ENCODE measurements at regions not wholly inside any gene's neighbourhood (a gene's known extent, or its start where the extent isn't known, plus 50 kb on each side); places are given as distances from the start of the nearest gene placed in this dataset.

DNA sequence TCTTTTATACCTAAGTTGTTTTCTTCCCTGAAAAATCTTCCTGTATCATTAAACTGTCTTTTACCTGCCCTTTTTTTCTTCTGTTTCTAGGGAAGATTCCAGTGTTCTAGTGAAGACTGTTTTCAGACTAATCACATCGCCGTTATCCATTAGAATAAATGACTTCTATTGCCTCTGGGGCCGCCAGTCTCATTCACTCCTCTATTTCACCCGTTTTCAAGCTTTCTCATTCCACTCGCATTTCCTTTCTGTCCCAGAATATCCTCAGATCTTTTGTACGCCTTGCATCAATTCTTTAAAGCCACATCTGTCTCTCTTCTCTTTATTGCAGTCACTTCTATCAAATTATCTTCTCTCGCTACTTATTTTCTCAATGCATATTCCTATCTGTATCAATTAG lies 1035.6 kb upstream of the MIR17HG start:
- POLR2A ChIA-PET (ENCODE audit: unreplicated experiment) = no interaction called here
- no peaks in the 10 kb centered on the region for H3K4me1 ChIP-seq (replicated peaks; ENCODE audit: insufficient read depth)
- intact Hi-C loops (cut with micrococcal nuclease; ENCODE audit: unreplicated experiment) = no loop called here
- no peaks in the 10 kb centered on the region for H3K79me2 ChIP-seq (ENCODE audit: low read depth)
- no peaks in the 10 kb centered on the region for H3F3A ChIP-seq (ENCODE audit: insufficient read depth, low read depth)
- no peaks in the 10 kb centered on the region for H3K36me3 ChIP-seq (ENCODE audit: low read depth)
- H3K9me3 ChIP-seq (ENCODE audit: insufficient read depth, low read depth) = no peaks in the 10 kb centered on the region
- CTCF ChIA-PET = no interaction called here
- DNase-seq = no peak
- H3K27ac ChIP-seq = no peak overlapping the region
- no peak overlapping the region for H2AFZ ChIP-seq
- no peaks in the 10 kb centered on the region for H3K9me2 ChIP-seq (ENCODE audit: insufficient read depth)
- TF ChIP-seq, protein P1, sequence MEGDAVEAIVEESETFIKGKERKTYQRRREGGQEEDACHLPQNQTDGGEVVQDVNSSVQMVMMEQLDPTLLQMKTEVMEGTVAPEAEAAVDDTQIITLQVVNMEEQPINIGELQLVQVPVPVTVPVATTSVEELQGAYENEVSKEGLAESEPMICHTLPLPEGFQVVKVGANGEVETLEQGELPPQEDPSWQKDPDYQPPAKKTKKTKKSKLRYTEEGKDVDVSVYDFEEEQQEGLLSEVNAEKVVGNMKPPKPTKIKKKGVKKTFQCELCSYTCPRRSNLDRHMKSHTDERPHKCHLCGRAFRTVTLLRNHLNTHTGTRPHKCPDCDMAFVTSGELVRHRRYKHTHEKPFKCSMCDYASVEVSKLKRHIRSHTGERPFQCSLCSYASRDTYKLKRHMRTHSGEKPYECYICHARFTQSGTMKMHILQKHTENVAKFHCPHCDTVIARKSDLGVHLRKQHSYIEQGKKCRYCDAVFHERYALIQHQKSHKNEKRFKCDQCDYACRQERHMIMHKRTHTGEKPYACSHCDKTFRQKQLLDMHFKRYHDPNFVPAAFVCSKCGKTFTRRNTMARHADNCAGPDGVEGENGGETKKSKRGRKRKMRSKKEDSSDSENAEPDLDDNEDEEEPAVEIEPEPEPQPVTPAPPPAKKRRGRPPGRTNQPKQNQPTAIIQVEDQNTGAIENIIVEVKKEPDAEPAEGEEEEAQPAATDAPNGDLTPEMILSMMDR (conservative IDR thresholded peaks at IDR 0.05) = no peak
- TF ChIP-seq EZH2 (IDR thresholded peaks at IDR 0.05; ENCODE audit: low read depth) = no peak
- BruUV-seq (replicated peaks) = no TSS peak
- H3K27me3 ChIP-seq (ENCODE audit: insufficient read depth, low read depth) = no peaks in the 10 kb centered on the region
- no peak overlapping the region for H3K4me2 ChIP-seq
- no peak overlapping the region for H3K4me3 ChIP-seq
- H4K20me1 ChIP-seq (ENCODE audit: insufficient read depth) = no peaks in the 10 kb centered on the region

- Histone ChIP-seq H3K9me3 (ENCODE audit: insufficient read depth, low read depth) (no peaks in the 10 kb centered on the region), H3K36me3 (ENCODE audit: low read depth) (no peaks in the 10 kb centered on the region), H3K27me3 (ENCODE audit: insufficient read depth, low read depth) (no peaks in the 10 kb centered on the region), H3K9me2 (ENCODE audit: insufficient read depth) (no peaks in the 10 kb centered on the region), H3K4me2 (no peak overlapping the region), H2AFZ (no peak overlapping the region), H4K20me1 (ENCODE audit: insufficient read depth) (no peaks in the 10 kb centered on the region), H3F3A (ENCODE audit: insufficient read depth, low read depth) (no peaks in the 10 kb centered on the region), H3K27ac (no peak overlapping the region), H3K79me2 (ENCODE audit: low read depth) (no peaks in the 10 kb centered on the region), H3K4me1 (replicated peaks; ENCODE audit: insufficient read depth) (no peaks in the 10 kb centered on the region), H3K4me3 (no peak overlapping the region)
- intact Hi-C loops (cut with micrococcal nuclease; ENCODE audit: unreplicated experiment) = no loop called here
- no peak for DNase-seq
- TF ChIP-seq EZH2 (IDR thresholded peaks at IDR 0.05; ENCODE audit: low read depth) = no peak
- TF ChIP-seq, protein P1 (conservative IDR thresholded peaks at IDR 0.05) = no peak
- BruUV-seq (replicated peaks) = no TSS peak
- CTCF ChIA-PET = no interaction called here
- POLR2A ChIA-PET (ENCODE audit: unreplicated experiment) = no interaction called here
Measured at GRCh38 chr13:90315061-90315460, 1032.4 kb upstream of the MIR17HG start.

DNA sequence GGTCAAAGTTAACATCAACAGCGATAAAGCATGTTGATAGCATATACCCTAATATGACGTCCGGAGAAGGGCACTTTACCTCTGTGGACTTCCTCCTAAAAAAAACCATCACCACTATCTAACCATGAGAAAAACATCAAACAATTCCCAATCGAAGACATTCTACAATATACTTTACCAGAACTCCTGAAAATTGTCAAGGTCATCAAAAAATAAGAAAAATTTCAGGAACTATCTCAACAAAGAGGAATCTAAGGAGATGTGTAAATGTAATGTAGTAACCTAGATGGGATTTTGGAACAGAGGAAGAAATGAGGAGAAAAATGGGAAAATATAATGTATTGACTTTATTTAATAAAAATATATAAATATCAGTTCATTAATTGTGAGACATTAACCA lies 1026.8 kb upstream of the MIR17HG start:
- no peak for DNase-seq
- H3K36me3 ChIP-seq (ENCODE audit: low read depth) = no peaks in the 10 kb centered on the region
- no peaks in the 10 kb centered on the region for H3K9me2 ChIP-seq (ENCODE audit: insufficient read depth)
- CTCF ChIA-PET = no interaction called here
- intact Hi-C loops (cut with micrococcal nuclease; ENCODE audit: unreplicated experiment) = no loop called here
- TF ChIP-seq EZH2 (IDR thresholded peaks at IDR 0.05; ENCODE audit: low read depth) = no peak
- TF ChIP-seq, protein P1 (conservative IDR thresholded peaks at IDR 0.05) = no peak
- no peaks in the 10 kb centered on the region for H3K4me1 ChIP-seq (replicated peaks; ENCODE audit: insufficient read depth)
- POLR2A ChIA-PET (ENCODE audit: unreplicated experiment) = no interaction called here
- no peak overlapping the region for H3K4me3 ChIP-seq
- H3K4me2 ChIP-seq = no peak overlapping the region
- H2AFZ ChIP-seq = no peak overlapping the region
- H3F3A ChIP-seq (ENCODE audit: insufficient read depth, low read depth) = no peaks in the 10 kb centered on the region
- no TSS peak for BruUV-seq (replicated peaks)
- H3K79me2 ChIP-seq (ENCODE audit: low read depth) = no peaks in the 10 kb centered on the region
- no peak overlapping the region for H3K27ac ChIP-seq
- H3K9me3 ChIP-seq (ENCODE audit: insufficient read depth, low read depth) = no peaks in the 10 kb centered on the region
- H3K27me3 ChIP-seq (ENCODE audit: insufficient read depth, low read depth) = no peaks in the 10 kb centered on the region
- H4K20me1 ChIP-seq (ENCODE audit: insufficient read depth) = no peaks in the 10 kb centered on the region
